ENCODE measurements at regions not wholly inside any gene's neighbourhood (a gene's known extent, or its start where the extent isn't known, plus 50 kb on each side); places are given as distances from the start of the nearest gene placed in this dataset.

GRCh38 chr19:29268103-29268502 is 55.2 kb upstream of the UQCRFS1 start:
- Histone ChIP-seq H3K27ac (replicated peaks) (no peak overlapping the region), H3K27me3 (ENCODE audit: insufficient read depth, poor library complexity, severe bottlenecking) (no peaks in the 10 kb centered on the region), H3K4me3 (replicated peaks; ENCODE audit: insufficient read depth, low read length) (no peak overlapping the region)
- no peak for DNase-seq (ENCODE audit: low read depth in 1 of 2, low spot score in 1 of 2)
- TF ChIP-seq GABPA (IDR thresholded peaks at IDR 0.05; ENCODE audit: low read depth) (no peak), SPI1 (IDR thresholded peaks at IDR 0.05; ENCODE audit: borderline replicate concordance, low read depth) (no peak), CTCF (IDR thresholded peaks at IDR 0.05; ENCODE audit: insufficient read depth, low read length) (no peak), REST (IDR thresholded peaks at IDR 0.05; ENCODE audit: insufficient replicate concordance, low read depth) (no peak), POLR2AphosphoS5 (IDR thresholded peaks at IDR 0.05; ENCODE audit: low read depth) (no peak)

- Histone ChIP-seq H3K27ac (replicated peaks) (no peak overlapping the region), H3K4me3 (replicated peaks; ENCODE audit: insufficient read depth, low read length) (no peak overlapping the region), H3K27me3 (ENCODE audit: insufficient read depth, poor library complexity, severe bottlenecking) (no peaks in the 10 kb centered on the region)
- TF ChIP-seq POLR2AphosphoS5 (IDR thresholded peaks at IDR 0.05; ENCODE audit: low read depth) (no peak), SPI1 (IDR thresholded peaks at IDR 0.05; ENCODE audit: borderline replicate concordance, low read depth) (no peak), GABPA (IDR thresholded peaks at IDR 0.05; ENCODE audit: low read depth) (no peak), CTCF (IDR thresholded peaks at IDR 0.05; ENCODE audit: insufficient read depth, low read length) (no peak), REST (IDR thresholded peaks at IDR 0.05; ENCODE audit: insufficient replicate concordance, low read depth) (no peak)
- no peak for DNase-seq (ENCODE audit: low read depth in 1 of 2, low spot score in 1 of 2)
Observed at GRCh38 chr19:29268721-29269393, 55.9 kb upstream of the UQCRFS1 start.

- no peak for TF ChIP-seq POLR2AphosphoS5 (IDR thresholded peaks at IDR 0.05; ENCODE audit: low read depth)
- TF ChIP-seq SPI1 (IDR thresholded peaks at IDR 0.05; ENCODE audit: borderline replicate concordance, low read depth): no peak
- no peak for TF ChIP-seq GABPA (IDR thresholded peaks at IDR 0.05; ENCODE audit: low read depth)
- no peak for TF ChIP-seq REST (IDR thresholded peaks at IDR 0.05; ENCODE audit: insufficient replicate concordance, low read depth)
- no peak for TF ChIP-seq CTCF (IDR thresholded peaks at IDR 0.05; ENCODE audit: insufficient read depth, low read length)
- Histone ChIP-seq H3K4me3 (replicated peaks; ENCODE audit: insufficient read depth, low read length) (no peak overlapping the region), H3K27ac (replicated peaks) (no peak overlapping the region)
Observed at GRCh38 chr19:29269641-29270040, 56.7 kb upstream of the UQCRFS1 start.

More at GRCh38 chr19:29269641-29270040, 56.7 kb upstream of the UQCRFS1 start:
- H3K27me3 ChIP-seq (ENCODE audit: insufficient read depth, poor library complexity, severe bottlenecking): no peaks in the 10 kb centered on the region
- no peak for DNase-seq (ENCODE audit: low read depth in 1 of 2, low spot score in 1 of 2)

All from HL-60 (cell line).